ENCODE measurements at regions not wholly inside any gene's neighbourhood (a gene's known extent, or its start where the extent isn't known, plus 50 kb on each side); places are given as distances from the start of the nearest gene placed in this dataset.

DNA sequence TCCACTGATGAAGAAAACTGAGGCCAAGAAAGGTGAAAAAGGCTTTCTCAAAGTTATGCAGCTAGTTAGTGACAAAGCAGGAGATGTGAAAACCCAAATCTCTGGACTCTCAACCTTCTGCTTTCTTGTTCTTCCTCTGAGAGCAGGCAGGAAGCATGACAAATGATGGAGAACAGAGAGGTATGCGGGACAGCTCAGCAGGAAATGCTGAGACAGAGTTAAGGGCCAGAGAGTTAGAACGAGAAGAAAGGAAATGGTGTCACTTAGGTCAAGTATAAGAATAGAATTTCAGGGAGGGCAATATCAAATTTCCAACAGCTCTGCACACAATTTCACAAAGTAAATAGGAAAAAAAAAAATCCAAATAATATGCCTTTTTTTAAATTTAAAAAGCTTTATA lies 67.6 kb upstream of the ARHGAP42 start:
- Histone ChIP-seq H4K12ac (ENCODE audit: low read depth, low read length) (no peak overlapping the region), H3K23ac (ENCODE audit: low read length) (no peak overlapping the region), H2BK5ac (ENCODE audit: low read depth, low read length, poor library complexity) (no peak overlapping the region), H4K8ac (ENCODE audit: low read depth, low read length) (no peak overlapping the region), H2AFZ (ENCODE audit: insufficient read depth, low read length, poor library complexity) (no peak overlapping the region), H3K36me3 (ENCODE audit: control insufficient read depth in 1 of 2, insufficient read depth in 2 of 2, low read length in 2 of 2) (no peaks in the 10 kb centered on the region), H3K4me2 (ENCODE audit: low read length) (no peak overlapping the region), H3K18ac (ENCODE audit: low read length) (no peak overlapping the region), H2BK12ac (ENCODE audit: low read length) (no peak overlapping the region), H3K79me2 (ENCODE audit: control insufficient read depth, insufficient read depth, low read length, poor library complexity) (no peaks in the 10 kb centered on the region), H2BK120ac (ENCODE audit: insufficient read depth, low read length, poor library complexity) (no peak overlapping the region), H3K4me3 (ENCODE audit: low read depth, low read length) (no peak overlapping the region), H3K4ac (ENCODE audit: low read depth, low read length) (no peak overlapping the region), H3K9me3 (ENCODE audit: insufficient read depth, low read depth, low read length) (peaks cover 6% of the 10 kb centered on the region), H2AK5ac (ENCODE audit: low read length) (no peak overlapping the region), H3K9ac (ENCODE audit: low read length) (no peak overlapping the region), H4K91ac (ENCODE audit: low read depth, low read length) (no peak overlapping the region), H3K27me3 (ENCODE audit: insufficient read depth, low read length) (no peaks in the 10 kb centered on the region), H3K4me1 (ENCODE audit: control insufficient read depth in 1 of 2, insufficient read depth in 2 of 2, low read length in 2 of 2) (no peaks in the 10 kb centered on the region), H3K14ac (ENCODE audit: low read length) (no peak overlapping the region), H3K79me1 (ENCODE audit: low read length) (no peaks in the 10 kb centered on the region), H3K27ac (ENCODE audit: low read depth, low read length) (no peak overlapping the region)
- no CpG with 5 or more reads among the region's 2 CpGs for WGBS (ENCODE audit: extremely low coverage, insufficient coverage, insufficient read length)
- no peak for DNase-seq

GRCh38 chr11:100622404-100622803 lies 64.7 kb upstream of the ARHGAP42 start:
- no peak overlapping the region for H2AFZ ChIP-seq (ENCODE audit: insufficient read depth, low read length, poor library complexity)
- H3K9ac ChIP-seq (ENCODE audit: low read length): no peak overlapping the region
- no peak overlapping the region for H3K18ac ChIP-seq (ENCODE audit: low read length)
- H3K4me3 ChIP-seq (ENCODE audit: low read depth, low read length): no peak overlapping the region
- H4K8ac ChIP-seq (ENCODE audit: low read depth, low read length): no peak overlapping the region
- H3K14ac ChIP-seq (ENCODE audit: low read length): no peak overlapping the region
- H3K23ac ChIP-seq (ENCODE audit: low read length): no peak overlapping the region
- WGBS (ENCODE audit: extremely low coverage, insufficient coverage, insufficient read length): no CpG with 5 or more reads among the region's 1 CpG
- H3K4ac ChIP-seq (ENCODE audit: low read depth, low read length): no peak overlapping the region
- no peaks in the 10 kb centered on the region for H3K36me3 ChIP-seq (ENCODE audit: control insufficient read depth in 1 of 2, insufficient read depth in 2 of 2, low read length in 2 of 2)
- H3K9me3 ChIP-seq (ENCODE audit: insufficient read depth, low read depth, low read length): peaks cover 6% of the 10 kb centered on the region
- H3K4me1 ChIP-seq (ENCODE audit: control insufficient read depth in 1 of 2, insufficient read depth in 2 of 2, low read length in 2 of 2): peaks cover 0 to 2% of the 10 kb centered on the region in 2 experiments
- no peak overlapping the region for H3K27ac ChIP-seq (ENCODE audit: low read depth, low read length)
- no peaks in the 10 kb centered on the region for H3K79me2 ChIP-seq (ENCODE audit: control insufficient read depth, insufficient read depth, low read length, poor library complexity)
- H2BK120ac ChIP-seq (ENCODE audit: insufficient read depth, low read length, poor library complexity): no peak overlapping the region
- no peak for DNase-seq
- H4K12ac ChIP-seq (ENCODE audit: low read depth, low read length): no peak overlapping the region
- H4K91ac ChIP-seq (ENCODE audit: low read depth, low read length): no peak overlapping the region
- no peaks in the 10 kb centered on the region for H3K79me1 ChIP-seq (ENCODE audit: low read length)
- H2BK12ac ChIP-seq (ENCODE audit: low read length): no peak overlapping the region
- no peaks in the 10 kb centered on the region for H3K27me3 ChIP-seq (ENCODE audit: insufficient read depth, low read length)
- no peak overlapping the region for H3K4me2 ChIP-seq (ENCODE audit: low read length)
- H2BK5ac ChIP-seq (ENCODE audit: low read depth, low read length, poor library complexity): no peak overlapping the region
- no peak overlapping the region for H2AK5ac ChIP-seq (ENCODE audit: low read length)

- Histone ChIP-seq H2BK12ac (ENCODE audit: low read length) (no peak overlapping the region), H3K23ac (ENCODE audit: low read length) (no peak overlapping the region), H3K4ac (ENCODE audit: low read depth, low read length) (no peak overlapping the region), H3K36me3 (ENCODE audit: control insufficient read depth in 1 of 2, insufficient read depth in 2 of 2, low read length in 2 of 2) (no peaks in the 10 kb centered on the region), H2AFZ (ENCODE audit: insufficient read depth, low read length, poor library complexity) (no peak overlapping the region), H3K14ac (ENCODE audit: low read length) (no peak overlapping the region), H3K4me2 (ENCODE audit: low read length) (no peak overlapping the region), H3K9me3 (ENCODE audit: insufficient read depth, low read depth, low read length) (peaks cover 6% of the 10 kb centered on the region), H4K8ac (ENCODE audit: low read depth, low read length) (no peak overlapping the region), H2AK5ac (ENCODE audit: low read length) (no peak overlapping the region), H3K27ac (ENCODE audit: low read depth, low read length) (no peak overlapping the region), H3K79me1 (ENCODE audit: low read length) (no peaks in the 10 kb centered on the region), H3K27me3 (ENCODE audit: insufficient read depth, low read length) (no peaks in the 10 kb centered on the region), H3K4me1 (ENCODE audit: control insufficient read depth in 1 of 2, insufficient read depth in 2 of 2, low read length in 2 of 2) (peaks cover 0 to 2% of the 10 kb centered on the region in 2 experiments), H2BK120ac (ENCODE audit: insufficient read depth, low read length, poor library complexity) (no peak overlapping the region), H3K9ac (ENCODE audit: low read length) (no peak overlapping the region), H3K79me2 (ENCODE audit: control insufficient read depth, insufficient read depth, low read length, poor library complexity) (no peaks in the 10 kb centered on the region), H2BK5ac (ENCODE audit: low read depth, low read length, poor library complexity) (no peak overlapping the region), H4K91ac (ENCODE audit: low read depth, low read length) (no peak overlapping the region), H4K12ac (ENCODE audit: low read depth, low read length) (no peak overlapping the region), H3K18ac (ENCODE audit: low read length) (no peak overlapping the region), H3K4me3 (ENCODE audit: low read depth, low read length) (no peak overlapping the region)
- no CpG with 5 or more reads among the region's 2 CpGs for WGBS (ENCODE audit: extremely low coverage, insufficient coverage, insufficient read length)
- DNase-seq: peak in 1 of 2 donors; percentile 42
These were observed 62.7 kb upstream of the ARHGAP42 start for GRCh38 chr11:100624346-100624745.

DNA sequence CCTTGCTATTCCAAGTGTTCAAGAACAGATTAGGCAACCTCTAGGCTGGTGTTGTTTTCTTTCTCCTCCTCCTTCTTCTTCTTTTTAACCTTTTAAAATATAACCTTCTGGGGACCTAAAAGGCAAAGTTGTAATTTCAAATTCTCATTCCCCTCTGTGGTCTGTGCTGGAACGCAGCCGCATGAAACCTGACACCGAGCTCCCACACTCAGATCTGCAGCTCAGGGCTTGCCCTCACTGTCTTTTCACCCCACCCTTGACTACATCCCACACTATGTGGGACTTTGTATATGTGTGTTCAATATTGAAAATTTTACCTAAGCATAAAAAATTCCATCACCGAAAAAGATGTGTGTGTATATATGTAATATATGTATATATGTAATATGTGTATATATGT lies 62.0 kb upstream of the ARHGAP42 start:
- Histone ChIP-seq H2BK5ac (ENCODE audit: low read depth, low read length, poor library complexity) (no peak overlapping the region), H2AFZ (ENCODE audit: insufficient read depth, low read length, poor library complexity) (no peak overlapping the region), H3K23ac (ENCODE audit: low read length) (no peak overlapping the region), H3K79me2 (ENCODE audit: control insufficient read depth, insufficient read depth, low read length, poor library complexity) (no peaks in the 10 kb centered on the region), H3K79me1 (ENCODE audit: low read length) (no peaks in the 10 kb centered on the region), H3K4ac (ENCODE audit: low read depth, low read length) (no peak overlapping the region), H4K8ac (ENCODE audit: low read depth, low read length) (no peak overlapping the region), H3K18ac (ENCODE audit: low read length) (no peak overlapping the region), H3K9ac (ENCODE audit: low read length) (no peak overlapping the region), H2BK12ac (ENCODE audit: low read length) (no peak overlapping the region), H3K4me3 (ENCODE audit: low read depth, low read length) (no peak overlapping the region), H3K14ac (ENCODE audit: low read length) (no peak overlapping the region), H2BK120ac (ENCODE audit: insufficient read depth, low read length, poor library complexity) (no peak overlapping the region), H3K4me1 (ENCODE audit: control insufficient read depth in 1 of 2, insufficient read depth in 2 of 2, low read length in 2 of 2) (peaks cover 0 to 2% of the 10 kb centered on the region in 2 experiments), H2AK5ac (ENCODE audit: low read length) (no peak overlapping the region), H4K12ac (ENCODE audit: low read depth, low read length) (no peak overlapping the region), H3K27me3 (ENCODE audit: insufficient read depth, low read length) (no peaks in the 10 kb centered on the region), H3K27ac (ENCODE audit: low read depth, low read length) (no peak overlapping the region), H3K9me3 (ENCODE audit: insufficient read depth, low read depth, low read length) (peaks cover 6% of the 10 kb centered on the region), H3K4me2 (ENCODE audit: low read length) (no peak overlapping the region), H3K36me3 (ENCODE audit: control insufficient read depth in 1 of 2, insufficient read depth in 2 of 2, low read length in 2 of 2) (no peaks in the 10 kb centered on the region), H4K91ac (ENCODE audit: low read depth, low read length) (no peak overlapping the region)
- no peak for DNase-seq
- WGBS (ENCODE audit: extremely low coverage, insufficient coverage, insufficient read length): no CpG with 5 or more reads among the region's 4 CpGs

Measured in trophoblast cell (in vitro differentiated cells and primary cell).